GM03348 (cell line): ENCODE measurements at regions not wholly inside any gene's neighbourhood (a gene's known extent, or its start where the extent isn't known, plus 50 kb on each side); places are given as distances from the start of the nearest gene placed in this dataset.
"Not testable (repeated sequence)": the region's sequence is repeated elsewhere in the genome, so short reads cannot be mapped to it uniquely, and the experiment has no call there.

Experiments used
- DNase-seq: peaks from one replicate; pipeline ENCODE4 v3.0.0; 2012; ENCODE audit warnings: low spot score

GRCh38 chr4:14317351-14317750 lies 684.9 kb upstream of the CPEB2 start:
- DNase-seq, result no peak

GRCh38 chr4:14318671-14319070 lies 683.6 kb upstream of the CPEB2 start:
- DNase-seq, result no peak

GRCh38 chr4:14321723-14322122 lies 680.6 kb upstream of the CPEB2 start:
- no peak for DNase-seq

- no peak for DNase-seq
Observed at GRCh38 chr4:14323191-14323590, 679.1 kb upstream of the CPEB2 start.

- no peak for DNase-seq
Observed at GRCh38 chr4:14329228-14329627, 673.1 kb upstream of the CPEB2 start.

GRCh38 chr4:14333616-14334015 lies 668.7 kb upstream of the CPEB2 start:
- no peak for DNase-seq

- no peak for DNase-seq
Observed at GRCh38 chr4:14334166-14334565, 668.1 kb upstream of the CPEB2 start.

- DNase-seq, result no peak
Observed at GRCh38 chr4:14335872-14336271, 666.4 kb upstream of the CPEB2 start.

- DNase-seq, result no peak
Observed at GRCh38 chr4:14336656-14337055, 665.6 kb upstream of the CPEB2 start.

- DNase-seq, result no peak
Observed at GRCh38 chr4:14337892-14338584, 664.2 kb upstream of the CPEB2 start.

GRCh38 chr4:14338585-14339265 lies 663.6 kb upstream of the CPEB2 start:
- no peak for DNase-seq

GRCh38 chr4:14339715-14340114 lies 662.6 kb upstream of the CPEB2 start:
- DNase-seq, result no peak

GRCh38 chr4:14340321-14340720 lies 662.0 kb upstream of the CPEB2 start:
- DNase-seq, result no peak

- DNase-seq, result no peak
Observed at GRCh38 chr4:14343961-14344360, 658.3 kb upstream of the CPEB2 start.

GRCh38 chr4:14345356-14345775 lies 656.9 kb upstream of the CPEB2 start:
- peak; percentile 19 for DNase-seq

- DNase-seq, result no peak
Observed at GRCh38 chr4:14347526-14347925, 654.8 kb upstream of the CPEB2 start.

- DNase-seq, result no peak
Observed at GRCh38 chr4:14348506-14348905, 653.8 kb upstream of the CPEB2 start.

GRCh38 chr4:14358544-14359160 lies 643.6 kb upstream of the CPEB2 start:
- not testable (repeated sequence) for DNase-seq

GRCh38 chr4:14359991-14360390 lies 642.3 kb upstream of the CPEB2 start:
- DNase-seq, result no peak

- no peak for DNase-seq
Observed at GRCh38 chr4:14361084-14361483, 641.2 kb upstream of the CPEB2 start.

- no peak for DNase-seq
Observed at GRCh38 chr4:14362385-14362784, 639.9 kb upstream of the CPEB2 start.

- DNase-seq, result no peak
Observed at GRCh38 chr4:14364953-14365536, 637.2 kb upstream of the CPEB2 start.

GRCh38 chr4:14368391-14368790 lies 633.9 kb upstream of the CPEB2 start:
- DNase-seq, result no peak
